ENCODE measurements at regions not wholly inside any gene's neighbourhood (a gene's known extent, or its start where the extent isn't known, plus 50 kb on each side); places are given as distances from the start of the nearest gene placed in this dataset.

DNA sequence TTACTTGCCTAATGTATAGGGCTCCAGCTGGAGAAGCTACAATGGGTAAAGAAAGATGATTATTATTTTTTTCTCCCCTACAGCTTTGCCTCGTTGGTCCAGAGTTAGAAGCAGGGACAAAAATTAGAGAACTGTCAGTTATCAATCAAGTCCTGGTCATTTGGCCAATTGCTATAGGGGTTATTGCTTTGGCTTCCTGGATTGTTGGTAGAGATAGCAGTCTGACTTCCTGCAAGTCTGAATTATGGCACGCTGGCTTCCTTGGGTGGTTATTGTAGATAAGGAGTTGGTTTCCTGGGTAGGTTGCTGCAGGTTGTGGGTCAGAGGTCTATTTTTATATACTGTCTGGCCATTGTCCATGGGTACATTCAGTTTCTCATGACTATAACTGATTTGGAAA is 84.7 kb upstream of the ELAC2 start:
- Histone ChIP-seq H3K56ac (replicated peaks; ENCODE audit: insufficient read length, low read depth, low read length) (no peak overlapping the region), H3K9me3 (ENCODE audit: insufficient read depth in 2 of 2, low read depth in 1 of 2, low read length in 1 of 2) (no peaks in the 10 kb centered on the region; a peak in 1 of 4 replicates), H3K27ac (ENCODE audit: low read depth, low read length) (no peak overlapping the region), H3K9ac (replicated peaks in 1 of 4; ENCODE audit: extremely low read depth in 1 of 4, low read depth in 3 of 4, low read length in 3 of 4) (no peak overlapping the region), H3K27me3 (replicated peaks in 1 of 4; ENCODE audit: control insufficient read depth in 3 of 4, extremely low read depth in 1 of 4, insufficient read depth in 3 of 4, low read length in 3 of 4) (no peaks in the 10 kb centered on the region), H3K4me2 (ENCODE audit: insufficient read depth in 1 of 2, low read depth in 2 of 2, low read length in 2 of 2) (no peak overlapping the region), H2AFZ (ENCODE audit: low read length) (no peak overlapping the region), H3K79me1 (ENCODE audit: low read depth, low read length) (no peaks in the 10 kb centered on the region), H4K20me1 (replicated peaks in 1 of 2; ENCODE audit: control insufficient read depth in 1 of 2, insufficient read depth in 2 of 2, low read length in 2 of 2) (no peaks in the 10 kb centered on the region), H2BK120ac (replicated peaks; ENCODE audit: low read depth, low read length) (no peak overlapping the region), H3K4ac (replicated peaks; ENCODE audit: insufficient read length, low read depth, low read length) (no peak overlapping the region), H3K4me3 (ENCODE audit: extremely low read depth in 1 of 4, insufficient read depth in 2 of 4, low read depth in 3 of 4, low read length in 4 of 4) (no peak overlapping the region), H2AK5ac (ENCODE audit: low read depth, low read length) (no peak overlapping the region), H3K23ac (ENCODE audit: insufficient read length) (no peak overlapping the region), H3K14ac (ENCODE audit: insufficient read length) (no peak overlapping the region), H4K5ac (ENCODE audit: insufficient read length, low read depth, low read length) (no peak overlapping the region), H4K91ac (replicated peaks; ENCODE audit: insufficient read length, low read length) (no peak overlapping the region), H4K8ac (ENCODE audit: extremely low read depth, insufficient read depth, low read length) (no peak overlapping the region), H3K18ac (ENCODE audit: extremely low read depth, low read length) (no peak overlapping the region), H3K79me2 (ENCODE audit: control insufficient read depth in 1 of 2, insufficient read depth in 2 of 2, low read length in 2 of 2) (no peaks in the 10 kb centered on the region), H2BK15ac (ENCODE audit: low read length) (no peak overlapping the region), H2BK12ac (ENCODE audit: low read depth, low read length) (no peak overlapping the region), H3K36me3 (ENCODE audit: control insufficient read depth in 2 of 4, insufficient read depth in 4 of 4, low read length in 3 of 4) (no peaks in the 10 kb centered on the region), H3K4me1 (replicated peaks in 1 of 4; ENCODE audit: control insufficient read depth in 3 of 4, insufficient read depth in 4 of 4, low read length in 3 of 4) (peaks cover 0 to 3% (median 0%) of the 10 kb centered on the region in 4 experiments; a peak in 1 of 7 replicates), H3K23me2 (ENCODE audit: low read depth, low read length) (no peaks in the 10 kb centered on the region), H2BK20ac (ENCODE audit: low read length) (no peak overlapping the region), H2BK5ac (ENCODE audit: low read depth, low read length) (no peak overlapping the region)
- ChIA-PET CTCF (ENCODE audit: partially characterized antibody) (interaction anchor here (0.6 to 7.3 kb wide), 2 partner anchors 72 to 454 kb away, joined by 3 to 26 read pairs; no protein-coding TSS in a partner anchor), POLR2A (ENCODE audit: partially characterized antibody) (no interaction called here)
- 92% methylated on average over 2 of the region's 2 CpGs; no CpG with 5 or more reads in 1 of the 2 experiments for WGBS, 2 experiments (ENCODE audit: extremely low coverage in 1 of 2, insufficient coverage in 1 of 2, insufficient read length in 1 of 2, insufficient replicate concordance in 2 of 2, low coverage in 1 of 2, low lambda C conversion rate in 2 of 2, missing lambda C conversion rate in 1 of 2)
- DNase-seq (ENCODE audit: low read depth in 1 of 2, low spot score in 2 of 2) (no peak), FAIRE-seq (no peak)
- TF ChIP-seq RXRA (IDR thresholded peaks at IDR 0.05; ENCODE audit: insufficient read depth, low read depth, low read length) (no peak), BCL11A (IDR thresholded peaks at IDR 0.05; ENCODE audit: low read depth in 2 of 2, low read length in 2 of 2) (no peak), POU5F1 (IDR thresholded peaks at IDR 0.05; ENCODE audit: low read depth, low read length) (no peak), PHF8 (conservative IDR thresholded peaks at IDR 0.05; ENCODE audit: low read depth, low read length) (no peak), SP4 (IDR thresholded peaks at IDR 0.05; ENCODE audit: low read length) (no peak), TAF7 (optimal IDR thresholded peaks at IDR 0.05; ENCODE audit: borderline replicate concordance, low read depth, low read length) (no peak), ASH2L (IDR thresholded peaks at IDR 0.05; ENCODE audit: low read length) (no peak), POLR2AphosphoS5 (IDR thresholded peaks at IDR 0.05; ENCODE audit: low read depth, low read length) (no peak), ZNF274 (IDR thresholded peaks at IDR 0.05; ENCODE audit: borderline replicate concordance, extremely low read depth, low read length) (no peak), SP2 (IDR thresholded peaks at IDR 0.05; ENCODE audit: low read length) (no peak), CHD2 (IDR thresholded peaks at IDR 0.05; ENCODE audit: low read length) (no peak), SIRT6 (IDR thresholded peaks at IDR 0.05; ENCODE audit: low read length) (no peak), KDM5A (IDR thresholded peaks at IDR 0.05; ENCODE audit: low read length) (no peak), BRCA1 (IDR thresholded peaks at IDR 0.05; ENCODE audit: low read depth, low read length) (no peak)
- TF ChIP-seq, protein P1, sequence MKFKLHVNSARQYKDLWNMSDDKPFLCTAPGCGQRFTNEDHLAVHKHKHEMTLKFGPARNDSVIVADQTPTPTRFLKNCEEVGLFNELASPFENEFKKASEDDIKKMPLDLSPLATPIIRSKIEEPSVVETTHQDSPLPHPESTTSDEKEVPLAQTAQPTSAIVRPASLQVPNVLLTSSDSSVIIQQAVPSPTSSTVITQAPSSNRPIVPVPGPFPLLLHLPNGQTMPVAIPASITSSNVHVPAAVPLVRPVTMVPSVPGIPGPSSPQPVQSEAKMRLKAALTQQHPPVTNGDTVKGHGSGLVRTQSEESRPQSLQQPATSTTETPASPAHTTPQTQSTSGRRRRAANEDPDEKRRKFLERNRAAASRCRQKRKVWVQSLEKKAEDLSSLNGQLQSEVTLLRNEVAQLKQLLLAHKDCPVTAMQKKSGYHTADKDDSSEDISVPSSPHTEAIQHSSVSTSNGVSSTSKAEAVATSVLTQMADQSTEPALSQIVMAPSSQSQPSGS (IDR thresholded peaks at IDR 0.05; ENCODE audit: low read length): no peak
